Cardiac fibroblast (primary cell): ENCODE measurements at regions not wholly inside any gene's neighbourhood (a gene's known extent, or its start where the extent isn't known, plus 50 kb on each side); places are given as distances from the start of the nearest gene placed in this dataset.

Experiments
- DNase-seq, 2 donors: peaks; one replicate each; pipeline versions ENCODE4 v3.0.0 to v3.0.0-alpha.2; 2010; ENCODE audit warnings: low read depth in 2 of 2
- H3K4me3 ChIP-seq, 2 donors: replicated peaks in 1 of 2; 1 replicate in 1 of 2; 2 replicates in 1 of 2; pipeline ENCODE4 v1.5.1; 2011; ENCODE audit warnings: low read depth in 2 of 2, low read length in 2 of 2, mild to moderate bottlenecking in 2 of 2, moderate library complexity in 1 of 2
- CTCF ChIP-seq: IDR thresholded peaks from one replicate; pipeline ENCODE4 v1.5.1; 2011; ENCODE audit warnings: low read depth, mild to moderate bottlenecking, low read length, inconsistent platforms

- no peak for DNase-seq
- no peak overlapping the region for H3K4me3 ChIP-seq
- no peak for TF ChIP-seq CTCF
Observed at GRCh38 chr16:64364894-64365293, 757.0 kb downstream of the CDH11 start.

GRCh38 chr16:64364416-64364815 is 757.4 kb downstream of the CDH11 start:
- TF ChIP-seq CTCF, result no peak
- H3K4me3 ChIP-seq, result no peak overlapping the region
- no peak for DNase-seq

- DNase-seq, result no peak
- no peak overlapping the region for H3K4me3 ChIP-seq
- TF ChIP-seq CTCF, result no peak
Observed at GRCh38 chr16:64364016-64364415, 757.8 kb downstream of the CDH11 start.

- no peak overlapping the region for H3K4me3 ChIP-seq
- TF ChIP-seq CTCF, result no peak
- no peak for DNase-seq
Observed at GRCh38 chr16:64363039-64363438, 758.8 kb downstream of the CDH11 start.

- no peak overlapping the region for H3K4me3 ChIP-seq
- DNase-seq, result peak in 1 of 2 donors; percentile 58
- no peak for TF ChIP-seq CTCF
Observed at GRCh38 chr16:64362193-64362592, 759.7 kb downstream of the CDH11 start.

- no peak for TF ChIP-seq CTCF
- H3K4me3 ChIP-seq, result no peak overlapping the region
- no peak for DNase-seq
Observed at GRCh38 chr16:64361753-64362152, 760.1 kb downstream of the CDH11 start.

- DNase-seq, result no peak
- TF ChIP-seq CTCF, result no peak
- H3K4me3 ChIP-seq, result no peak overlapping the region
Observed at GRCh38 chr16:64358291-64358690, 763.6 kb downstream of the CDH11 start.
